Activated B cell treated with CpG ODN at 0.5 μM for 24 hours (primary cell): ENCODE measurements at regions not wholly inside any gene's neighbourhood (a gene's known extent, or its start where the extent isn't known, plus 50 kb on each side); places are given as distances from the start of the nearest gene placed in this dataset.

Source experiments
- ATAC-seq: fragments of 200-7000 bp; cut with Tn5 transposase; one replicate; pipeline ENCODE4 v1.10.0; 2021; ENCODE audit warnings: low read depth, mild to moderate bottlenecking, moderate library complexity
- CTCF ChIA-PET: fragments of 350-600 bp; sonication (Branson Sonifier 250); formaldehyde crosslinking; loops from one replicate; lab custom pipeline; 2021; ENCODE audit warnings: antibody characterized with exemption; lab: Charles Lee
- POLR2A ChIA-PET: fragments of 350-600 bp; sonication (Branson Sonifier 250); formaldehyde crosslinking; loops from one replicate; lab custom pipeline; 2021; ENCODE audit warnings: antibody characterized with exemption; lab: Charles Lee
- DNase-seq: peaks from one replicate; pipeline ENCODE4 v3.0.0; 2022
- H3K27ac Mint-ChIP-seq: one replicate; pipeline ENCODE4 v1.8.0; 2020; ENCODE audit warnings: mixed read lengths
- H3K27me3 Mint-ChIP-seq: one replicate; pipeline ENCODE4 v1.8.0; 2021; ENCODE audit warnings: mixed read lengths
- H3K36me3 Mint-ChIP-seq: one replicate; pipeline ENCODE4 v1.8.0; 2021; ENCODE audit warnings: low read depth, mixed read lengths
- H3K4me1 Mint-ChIP-seq: one replicate; pipeline ENCODE4 v1.8.0; 2021; ENCODE audit warnings: mixed read lengths
- H3K4me3 Mint-ChIP-seq: one replicate; pipeline ENCODE4 v1.8.0; 2020; ENCODE audit warnings: mild to moderate bottlenecking, mixed read lengths
- H3K9me3 Mint-ChIP-seq: one replicate; pipeline ENCODE4 v1.8.0; 2020; ENCODE audit warnings: mixed read lengths
- CTCF ChIP-seq: fragments of 200-600 bp; IDR thresholded peaks from one replicate; pipeline ENCODE4 v1.8.0; 2022; ENCODE audit warnings: antibody characterized with exemption, mild to moderate bottlenecking
- intact Hi-C: fragments of 100-400 bp; cut with micrococcal nuclease; formaldehyde crosslinking; loops from one replicate; pipeline ENCODE4 v1.15.1; 2024

- ChIA-PET CTCF (no interaction called here), POLR2A (no interaction called here)
- Mint-ChIP-seq H3K4me1 (no peaks in the 10 kb centered on the region), H3K27ac (no peak overlapping the region), H3K9me3 (peaks cover 3% of the 10 kb centered on the region), H3K4me3 (no peak overlapping the region), H3K36me3 (no peaks in the 10 kb centered on the region), H3K27me3 (no peaks in the 10 kb centered on the region)
- intact Hi-C loops: no loop called here
- DNase-seq: no peak
- no peak for ATAC-seq
- TF ChIP-seq CTCF: no peak
Observed at GRCh38 chrX:147364896-147365295, 546.8 kb upstream of the FMR1 start.

GRCh38 chrX:147351644-147352043 lies 537.1 kb upstream of the CXorf51A start:
- H3K36me3 Mint-ChIP-seq: no peaks in the 10 kb centered on the region
- no peak overlapping the region for H3K27ac Mint-ChIP-seq
- H3K9me3 Mint-ChIP-seq: peaks cover 5% of the 10 kb centered on the region
- no peak for ATAC-seq
- no peak for DNase-seq
- no peak overlapping the region for H3K4me3 Mint-ChIP-seq
- TF ChIP-seq CTCF: no peak
- no peaks in the 10 kb centered on the region for H3K4me1 Mint-ChIP-seq
- CTCF ChIA-PET: no interaction called here
- POLR2A ChIA-PET: no interaction called here
- H3K27me3 Mint-ChIP-seq: no peaks in the 10 kb centered on the region
- intact Hi-C loops: no loop called here

GRCh38 chrX:147343467-147343866 lies 528.9 kb upstream of the CXorf51A start:
- ChIA-PET CTCF (no interaction called here), POLR2A (no interaction called here)
- Mint-ChIP-seq H3K27ac (no peak overlapping the region), H3K4me3 (no peak overlapping the region), H3K9me3 (no peaks in the 10 kb centered on the region), H3K4me1 (no peaks in the 10 kb centered on the region), H3K27me3 (no peaks in the 10 kb centered on the region), H3K36me3 (no peaks in the 10 kb centered on the region)
- DNase-seq (no peak), ATAC-seq (no peak)
- no peak for TF ChIP-seq CTCF
- intact Hi-C loops: no loop called here

GRCh38 chrX:147342197-147342596 lies 527.7 kb upstream of the CXorf51A start:
- Mint-ChIP-seq H3K27ac (no peak overlapping the region), H3K36me3 (no peaks in the 10 kb centered on the region), H3K4me1 (no peaks in the 10 kb centered on the region), H3K4me3 (no peak overlapping the region), H3K9me3 (no peaks in the 10 kb centered on the region), H3K27me3 (no peaks in the 10 kb centered on the region)
- intact Hi-C loops: no loop called here
- ChIA-PET CTCF (no interaction called here), POLR2A (no interaction called here)
- no peak for ATAC-seq
- DNase-seq: no peak
- no peak for TF ChIP-seq CTCF

GRCh38 chrX:147340947-147341346 lies 526.4 kb upstream of the CXorf51A start:
- no peak for TF ChIP-seq CTCF
- no peaks in the 10 kb centered on the region for H3K4me1 Mint-ChIP-seq
- H3K36me3 Mint-ChIP-seq: no peaks in the 10 kb centered on the region
- no peaks in the 10 kb centered on the region for H3K9me3 Mint-ChIP-seq
- no peak overlapping the region for H3K27ac Mint-ChIP-seq
- ChIA-PET CTCF (no interaction called here), POLR2A (no interaction called here)
- no peak overlapping the region for H3K4me3 Mint-ChIP-seq
- intact Hi-C loops: no loop called here
- DNase-seq (no peak), ATAC-seq (no peak)
- no peaks in the 10 kb centered on the region for H3K27me3 Mint-ChIP-seq
